NCI-H748 (cell line): ENCODE measurements at regions not wholly inside any gene's neighbourhood (a gene's known extent, or its start where the extent isn't known, plus 50 kb on each side); places are given as distances from the start of the nearest gene placed in this dataset.

Experiments used
- DNase-seq: peaks from one replicate; lab custom pipeline; 2025; ENCODE audit not compliant: unreplicated experiment; lab: John Stamatoyannopoulos, UW

DNA sequence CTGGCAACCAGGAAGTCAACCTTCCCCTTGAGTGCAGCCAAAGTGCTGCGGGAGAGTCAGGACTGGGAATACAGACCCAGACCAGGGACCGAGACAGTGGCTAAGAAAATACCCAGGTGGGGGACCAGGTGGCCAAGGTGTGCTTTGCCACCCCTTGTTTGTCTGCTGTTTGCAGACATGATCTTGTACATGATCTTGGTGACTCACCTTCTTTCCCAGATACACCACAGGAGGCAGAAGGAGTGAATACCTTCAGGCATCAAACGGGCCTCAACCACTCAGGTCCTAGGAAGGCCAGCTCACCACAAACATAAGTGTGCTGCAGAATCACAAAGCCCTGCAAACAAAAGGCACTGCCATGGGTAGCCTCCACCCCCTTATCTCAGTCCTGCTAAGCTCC lies 62.0 kb downstream of the CNGA2 start:
- DNase-seq: no peak

DNA sequence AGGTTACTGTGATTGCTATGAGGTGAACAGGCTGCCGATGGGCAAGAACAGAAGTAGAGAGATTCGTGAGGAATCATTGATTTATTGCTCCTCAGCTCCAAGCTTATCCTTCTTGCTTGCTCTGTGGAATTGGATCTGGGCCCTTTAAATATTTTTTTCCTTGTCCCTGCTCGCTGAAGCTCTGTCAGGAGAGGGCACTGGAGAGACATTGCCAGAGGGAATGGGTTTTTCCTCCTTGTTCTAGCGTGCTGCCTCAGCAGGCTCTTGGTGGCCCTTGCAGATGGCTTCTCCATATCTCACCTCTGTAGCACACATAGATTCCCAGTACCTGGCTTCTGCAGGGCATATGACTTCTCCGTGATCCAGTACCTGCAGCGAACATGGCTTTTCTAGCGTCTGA lies 67.4 kb downstream of the CNGA2 start:
- no peak for DNase-seq

DNA sequence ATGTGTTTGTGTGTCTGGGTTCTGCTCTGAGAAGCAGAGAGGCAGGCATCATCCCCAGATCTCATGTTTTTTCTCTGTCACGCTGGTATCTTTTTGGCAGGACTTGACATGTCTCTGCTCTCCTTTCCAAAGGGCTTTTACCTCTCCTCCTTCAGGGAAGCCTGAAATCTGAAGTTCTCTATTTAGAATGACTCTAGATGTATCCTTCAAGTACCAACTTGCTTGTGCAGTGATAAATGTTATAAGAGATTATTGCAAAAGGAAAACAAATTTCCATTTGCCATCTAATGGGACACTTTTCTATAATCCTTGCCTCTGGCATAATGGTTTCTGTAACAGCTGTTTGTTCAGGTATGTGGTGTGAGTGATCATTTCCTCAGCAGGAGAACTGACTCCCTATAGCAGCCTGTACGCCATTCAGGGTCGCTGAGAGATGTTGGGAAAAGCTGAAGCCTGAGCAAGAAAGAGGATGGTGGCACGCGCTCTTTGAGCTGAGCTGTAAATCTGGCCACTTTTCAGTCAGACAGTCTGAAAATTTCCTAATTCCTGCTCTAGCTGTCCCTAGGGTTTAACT lies 72.5 kb downstream of the CNGA2 start:
- no peak for DNase-seq

DNA sequence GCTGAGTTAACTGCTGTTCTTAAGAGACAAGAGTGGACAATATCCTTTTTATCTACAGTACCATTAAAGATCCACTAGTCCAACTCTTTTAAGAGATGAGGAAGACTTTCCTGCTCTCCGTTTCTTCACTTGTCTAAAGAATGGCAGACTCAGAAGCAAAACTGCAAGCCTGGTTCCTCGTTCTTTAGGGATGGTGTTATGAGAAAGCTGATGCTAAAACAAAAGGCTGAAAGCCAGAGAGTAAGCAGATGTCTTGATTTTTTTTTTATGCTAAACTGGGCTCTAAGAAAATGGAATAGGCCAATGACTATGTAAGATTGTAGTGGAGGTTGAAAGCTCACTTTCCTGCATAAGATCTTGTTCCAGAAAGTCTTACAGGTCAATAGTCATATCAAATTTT lies 78.1 kb downstream of the CNGA2 start:
- DNase-seq: no peak

DNA sequence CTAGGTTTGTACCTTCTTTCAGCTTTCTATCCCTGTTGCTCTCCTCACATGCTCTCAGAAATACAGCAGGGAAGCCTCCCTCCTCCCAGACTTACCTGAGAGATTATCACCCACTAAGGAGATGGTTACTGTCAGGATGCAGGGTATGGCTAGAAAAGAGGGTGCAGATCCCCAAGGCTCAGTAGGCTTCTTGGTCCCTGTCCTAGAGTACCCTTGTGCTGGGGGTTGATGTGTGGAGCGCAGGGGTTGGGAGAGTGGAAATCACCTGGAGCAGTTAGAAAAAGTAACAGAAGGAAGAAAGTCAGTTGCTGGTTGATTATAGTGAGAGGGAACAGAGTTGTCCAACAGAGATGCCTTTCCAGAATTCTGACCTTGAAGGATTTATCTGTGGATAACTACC lies 80.2 kb downstream of the CNGA2 start:
- no peak for DNase-seq

DNA sequence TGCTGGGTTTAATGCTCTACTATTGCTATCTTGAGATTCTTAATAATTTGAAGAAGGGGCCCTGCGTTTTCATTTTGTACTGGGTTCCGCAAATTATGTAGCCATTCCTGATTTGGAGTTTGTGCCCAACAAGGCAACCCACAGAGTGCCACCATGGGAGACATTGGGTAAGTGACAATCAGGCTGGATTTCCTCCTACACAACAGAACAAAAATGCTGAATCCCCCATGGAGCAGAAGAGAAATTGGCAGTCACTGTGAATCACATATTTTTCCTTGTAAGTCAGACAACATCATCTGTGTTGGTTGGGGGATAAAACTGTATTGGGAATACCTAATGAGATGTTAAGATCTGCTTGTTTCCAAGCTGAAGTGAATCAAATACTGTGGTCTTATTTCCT lies 80.9 kb downstream of the CNGA2 start:
- no peak for DNase-seq

DNA sequence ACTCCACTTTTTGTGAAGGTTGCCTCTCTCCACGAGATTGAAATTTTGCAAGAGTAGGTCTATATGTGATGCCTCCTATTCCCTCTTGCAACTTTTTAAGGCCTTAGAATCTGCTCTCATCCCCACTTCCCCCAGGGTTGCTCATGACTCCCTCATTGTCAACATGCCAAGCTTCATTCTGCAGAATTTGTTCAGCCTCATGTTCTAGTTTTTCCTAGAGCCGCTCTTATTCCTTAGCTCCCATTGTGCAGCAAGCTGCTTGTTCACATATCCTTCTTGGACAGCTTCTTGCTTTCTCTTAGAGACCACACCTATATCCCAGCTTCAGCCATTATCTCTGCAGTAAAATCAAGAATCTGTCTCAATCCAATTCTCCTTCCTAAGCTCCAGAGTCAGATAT lies 82.4 kb downstream of the CNGA2 start:
- DNase-seq: no peak

DNA sequence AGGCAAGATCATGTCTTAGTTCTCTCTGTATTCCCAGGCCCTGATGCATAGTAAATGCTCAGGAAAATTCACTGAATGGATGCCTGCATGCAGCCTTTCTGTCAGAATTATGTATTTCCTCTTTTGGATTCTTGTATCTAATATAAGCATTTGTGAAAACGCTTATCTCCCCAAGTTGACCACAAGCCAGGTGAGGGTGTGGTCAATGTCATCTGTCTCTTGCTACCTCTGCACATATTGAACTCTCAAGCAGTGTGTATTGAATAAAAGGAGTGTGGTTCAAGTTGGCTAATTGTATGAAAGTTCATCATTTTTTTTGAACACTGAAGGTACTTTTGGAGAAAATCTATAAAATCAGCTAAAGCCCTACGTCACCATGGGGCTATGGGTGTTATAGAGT lies 84.3 kb downstream of the CNGA2 start:
- no peak for DNase-seq

DNA sequence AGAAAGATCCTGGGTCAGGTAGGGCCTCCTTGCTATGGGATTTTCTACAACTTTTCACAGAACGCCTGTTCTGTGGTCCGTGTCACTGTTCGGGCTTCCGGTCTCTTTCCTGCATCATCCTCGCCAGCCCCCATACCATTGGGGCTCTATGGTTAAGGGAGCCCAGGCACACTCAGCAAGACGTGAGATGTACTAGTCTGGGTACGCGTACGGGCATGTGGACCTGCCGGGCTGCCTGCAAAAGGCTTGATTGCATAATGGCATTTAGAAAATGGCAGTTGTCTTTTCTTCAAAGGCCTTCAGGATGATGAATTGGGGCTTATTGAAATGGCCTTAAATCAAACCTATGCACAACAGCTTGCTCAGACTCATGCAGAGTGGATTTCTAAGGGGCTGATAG lies 86.7 kb downstream of the CNGA2 start:
- no peak for DNase-seq

DNA sequence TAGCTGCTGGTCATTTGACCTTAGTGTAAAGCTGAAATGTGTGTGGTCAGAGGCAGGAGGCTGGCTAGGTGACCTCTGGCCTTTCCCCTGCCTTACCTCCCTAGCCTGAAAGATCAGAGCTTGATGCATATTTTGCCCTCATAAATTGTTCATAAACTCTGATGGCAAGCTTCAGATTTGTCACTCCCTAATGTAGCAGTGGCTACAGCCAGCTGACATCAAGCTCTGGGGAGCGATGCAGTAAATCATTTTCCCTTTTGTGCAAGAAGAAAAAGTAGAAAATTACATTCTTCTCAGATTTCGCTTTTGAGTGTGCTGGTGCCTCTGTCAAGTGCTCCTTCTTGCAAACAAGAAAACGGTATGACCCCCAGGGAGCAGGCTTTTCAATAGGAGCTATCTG lies 87.7 kb upstream of the MAGEA4 start:
- DNase-seq: no peak

DNA sequence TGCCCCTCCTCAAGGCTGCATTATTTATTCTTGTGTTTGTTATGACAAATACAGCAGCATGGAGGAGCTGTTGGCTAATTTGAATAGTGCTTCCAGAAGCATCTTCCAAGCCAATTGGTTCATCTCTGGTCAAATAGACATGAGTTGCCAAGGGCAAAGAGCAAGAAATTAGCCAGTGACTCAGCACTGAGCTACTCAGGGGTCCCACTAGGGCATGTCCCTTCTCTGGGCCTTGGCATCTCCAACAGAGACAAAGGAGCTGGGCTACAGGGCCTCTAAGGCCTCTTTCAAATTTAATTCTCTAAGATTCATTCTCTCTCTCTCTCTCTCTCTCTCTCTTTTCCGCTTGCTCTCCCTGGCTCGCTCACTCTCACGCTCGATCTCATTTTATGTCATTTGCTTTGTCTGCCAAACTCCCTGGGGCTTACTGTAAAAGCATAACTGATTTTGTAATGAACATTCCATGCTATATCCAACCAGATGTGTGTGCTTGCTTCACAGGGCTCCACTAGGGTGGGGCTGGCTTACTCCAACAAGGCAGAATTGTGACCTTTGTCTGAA lies 86.7 kb upstream of the MAGEA4 start:
- no peak for DNase-seq

DNA sequence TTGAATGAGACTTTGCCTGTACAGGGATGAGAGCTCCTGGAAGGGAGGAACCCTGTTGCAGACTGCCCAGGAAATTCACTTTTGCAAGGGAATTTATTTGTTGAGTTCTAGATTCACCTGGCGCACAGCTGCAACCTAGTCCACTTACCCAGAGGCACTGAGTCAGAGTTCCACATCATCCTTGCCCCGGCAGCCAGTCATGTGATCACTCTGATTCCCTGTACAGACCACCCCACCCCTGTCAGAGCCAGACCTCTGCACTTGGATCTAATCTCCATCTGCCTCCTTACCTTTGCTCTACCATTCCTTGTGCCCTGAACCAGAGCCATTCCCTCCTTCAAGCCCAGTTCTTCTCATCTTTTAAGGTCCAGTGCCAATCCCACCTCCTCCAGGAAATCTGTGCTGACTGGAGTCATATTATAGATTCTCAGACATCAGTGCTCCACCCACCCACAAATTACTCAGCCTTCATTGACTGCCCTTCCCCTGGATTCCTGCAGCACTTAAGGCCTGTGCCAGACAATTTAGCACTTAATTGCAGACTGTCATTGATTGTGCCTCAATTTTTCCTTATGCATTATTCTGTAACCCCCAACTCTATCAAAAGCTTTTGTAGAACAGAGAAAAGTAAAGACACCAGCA lies 84.1 kb upstream of the MAGEA4 start:
- no peak for DNase-seq

DNA sequence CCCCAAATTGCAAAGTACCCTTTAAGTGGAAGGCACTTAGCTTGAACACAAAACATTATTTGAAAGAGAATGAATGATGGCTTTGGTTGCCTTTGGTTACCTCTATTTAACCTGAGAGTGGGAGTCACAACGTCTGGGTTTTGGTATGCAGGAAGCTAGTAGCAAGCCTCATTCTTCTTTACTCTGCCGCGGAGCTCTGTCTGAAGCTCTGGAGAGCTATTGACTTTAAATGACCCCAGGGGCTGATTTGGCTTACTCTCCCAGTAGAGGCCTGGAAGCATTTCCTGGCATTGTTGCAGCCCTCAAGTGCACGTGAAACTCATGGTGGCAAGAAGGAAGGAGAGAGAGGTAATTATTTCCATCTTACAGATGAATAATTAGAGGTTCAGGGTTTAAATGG lies 81.8 kb upstream of the MAGEA4 start:
- DNase-seq: peak; percentile 3

DNA sequence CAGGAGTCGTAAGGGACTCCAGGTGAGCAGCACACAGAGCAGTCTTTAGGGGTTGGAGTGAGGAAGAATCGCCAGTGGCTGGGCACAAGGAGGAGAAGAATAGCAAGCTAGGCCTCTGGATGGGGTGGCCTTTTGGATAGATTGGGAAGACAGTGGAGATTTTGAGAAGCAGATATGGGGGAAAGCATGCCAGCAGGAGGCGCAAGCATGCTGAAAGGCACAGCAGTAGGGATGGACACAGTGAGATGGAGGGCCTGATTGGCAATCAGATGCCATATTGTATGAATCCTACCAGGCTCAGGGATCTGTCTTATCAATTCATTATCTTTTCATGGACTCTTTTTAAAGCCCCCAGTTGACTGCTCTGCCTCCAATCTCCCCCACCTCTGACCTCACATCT lies 60.4 kb upstream of the MAGEA4 start:
- no peak for DNase-seq

DNA sequence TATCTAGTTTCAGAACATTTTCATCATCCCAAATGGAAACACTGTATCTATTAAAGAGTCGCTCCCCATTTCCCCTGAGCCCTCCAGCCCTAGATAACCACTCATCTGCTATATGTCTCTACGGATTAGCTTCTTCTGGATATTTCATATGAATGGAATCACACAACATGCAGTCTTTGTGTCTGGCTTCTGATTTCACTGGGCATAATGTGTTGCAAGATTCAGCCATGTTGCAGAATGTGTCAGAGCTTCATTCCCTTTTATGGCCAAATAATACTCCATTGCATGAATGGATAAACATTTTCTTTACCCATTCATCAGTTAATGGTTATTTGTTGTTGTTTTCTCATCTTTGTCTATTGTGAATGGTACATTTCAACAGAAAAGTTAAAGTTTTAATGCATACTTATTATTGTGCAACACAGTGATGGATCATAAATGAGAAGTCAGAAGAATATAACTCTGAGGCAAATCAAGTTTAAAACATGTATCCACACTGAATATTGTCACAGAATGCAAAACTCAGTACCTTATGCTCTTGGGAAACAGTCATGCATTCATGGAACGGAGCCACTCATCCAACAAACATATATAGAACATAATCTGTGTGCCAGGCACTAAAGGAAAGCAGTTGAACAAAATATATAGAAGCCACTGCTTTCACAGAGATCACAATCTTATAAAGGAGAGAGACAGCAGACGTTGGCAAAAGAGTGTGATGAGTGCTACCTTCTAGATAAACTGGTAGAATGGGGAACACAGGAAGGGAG lies 57.8 kb upstream of the MAGEA4 start:
- DNase-seq: no peak

DNA sequence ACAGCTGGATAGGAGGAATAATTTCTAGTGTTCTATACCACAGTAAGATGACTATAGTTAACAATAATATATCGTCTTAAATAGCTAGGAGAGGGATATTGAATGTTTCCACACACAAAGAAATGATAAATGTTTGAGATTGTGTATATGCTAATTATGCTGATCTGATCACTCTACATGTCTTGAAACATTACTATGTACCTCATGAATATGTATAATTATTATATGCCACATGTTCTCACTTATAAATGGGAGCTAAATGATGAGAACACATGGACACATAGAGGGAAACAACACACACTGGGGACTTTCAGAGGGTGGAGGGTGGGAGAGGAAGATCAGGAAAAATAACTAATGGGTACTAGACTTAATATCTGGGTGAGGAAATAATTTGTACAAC lies 53.2 kb upstream of the MAGEA4 start:
- no peak for DNase-seq

DNA sequence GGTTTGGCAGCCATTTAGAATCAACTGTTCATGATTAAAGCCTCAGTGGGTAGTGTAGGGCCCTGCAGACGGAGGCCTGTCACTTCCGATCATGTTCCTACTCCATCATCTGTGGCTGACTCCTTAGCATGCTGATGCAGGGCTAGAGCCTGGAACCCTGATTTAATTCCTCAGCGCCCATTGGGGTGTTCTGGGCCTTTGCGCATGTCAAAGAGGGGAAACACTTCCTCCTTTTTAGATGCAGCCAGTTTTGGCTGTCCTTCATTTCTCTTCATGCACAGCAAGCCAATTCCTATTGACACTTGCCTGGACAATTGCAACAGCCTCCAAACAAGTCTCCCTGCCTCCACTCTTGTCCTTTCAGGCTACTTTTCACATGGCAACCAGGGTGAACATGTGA lies 51.9 kb upstream of the MAGEA4 start:
- DNase-seq: no peak
